ENCODE measurements at regions not wholly inside any gene's neighbourhood (a gene's known extent, or its start where the extent isn't known, plus 50 kb on each side); places are given as distances from the start of the nearest gene placed in this dataset.

DNA sequence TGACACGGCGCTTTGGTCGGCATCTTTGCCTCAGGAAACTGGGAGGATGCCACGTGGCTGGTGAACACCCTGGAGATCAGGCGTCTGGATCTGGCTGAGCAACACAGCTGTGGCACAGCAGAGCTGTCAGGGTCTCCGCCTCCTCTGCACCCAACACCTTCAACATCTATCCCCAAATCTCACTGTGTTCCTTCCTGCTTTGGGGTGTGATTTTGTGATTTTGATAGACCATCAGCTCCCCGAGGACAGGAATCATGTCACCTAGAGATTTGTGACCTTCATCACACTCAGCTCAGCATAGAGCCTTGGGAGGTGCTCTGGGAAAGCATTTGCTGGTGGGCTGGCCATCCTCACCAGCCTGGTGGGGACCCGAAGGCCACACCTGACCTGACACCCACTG is 203.7 kb upstream of the FOXQ1 start:
- ChIA-PET RAD21 (ENCODE audit: low non-redundant PET in 1 of 2, low total read pairs in 2 of 2, uncharacterized antibody in 2 of 2, unreplicated experiment in 2 of 2) (no interaction called here), POLR2A (no interaction called here), CTCF (no interaction called here)
- no peaks in the 10 kb centered on the region for H3K27me3 ChIP-seq (ENCODE audit: insufficient read depth, low read length)
- ATAC-seq (no peak), DNase-seq (ENCODE audit: low read depth, low spot score) (no peak)
- no peak overlapping the region for H3K4me2 ChIP-seq (ENCODE audit: low read length)
- no peaks in the 10 kb centered on the region for H3K4me1 ChIP-seq (ENCODE audit: control insufficient read depth in 1 of 2, insufficient read depth in 2 of 2, low read length in 2 of 2)
- H3K4me3 ChIP-seq (replicated peaks in 1 of 2; ENCODE audit: low read depth in 1 of 2, low read length in 2 of 2): no peak overlapping the region
- H3K9me3 ChIP-seq (ENCODE audit: control insufficient read depth in 1 of 2, insufficient read depth in 1 of 2, low read depth in 1 of 2, low read length in 2 of 2): no peaks in the 10 kb centered on the region
- H3K9me2 ChIP-seq (ENCODE audit: insufficient read depth): no peaks in the 10 kb centered on the region
- intact Hi-C loops (cut with micrococcal nuclease): no loop called here
- BruUV-seq (replicated peaks): no TSS peak
- no peaks in the 10 kb centered on the region for H4K20me1 ChIP-seq (ENCODE audit: insufficient read depth)
- no peak overlapping the region for H3K27ac ChIP-seq (ENCODE audit: low read depth, low read length)
- TF ChIP-seq FOSL1 (IDR thresholded peaks at IDR 0.05; ENCODE audit: low read depth) (no peak), EGR1 (IDR thresholded peaks at IDR 0.05; ENCODE audit: low read depth) (no peak), SRF (IDR thresholded peaks at IDR 0.05; ENCODE audit: low read depth) (no peak), POLR2A (IDR thresholded peaks at IDR 0.05; ENCODE audit: borderline replicate concordance, extremely low read depth, insufficient read depth, insufficient read length) (no peak)
- TF ChIP-seq, protein P1, sequence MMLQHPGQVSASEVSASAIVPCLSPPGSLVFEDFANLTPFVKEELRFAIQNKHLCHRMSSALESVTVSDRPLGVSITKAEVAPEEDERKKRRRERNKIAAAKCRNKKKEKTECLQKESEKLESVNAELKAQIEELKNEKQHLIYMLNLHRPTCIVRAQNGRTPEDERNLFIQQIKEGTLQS (IDR thresholded peaks at IDR 0.05): no peak
- H3K79me2 ChIP-seq (ENCODE audit: insufficient read depth, low read length): no peaks in the 10 kb centered on the region
- no peak overlapping the region for H3K9ac ChIP-seq (ENCODE audit: low read length)
- no peaks in the 10 kb centered on the region for H3K36me3 ChIP-seq (ENCODE audit: control insufficient read depth in 1 of 2, insufficient read depth in 2 of 2, low read length in 2 of 2)
- H2AFZ ChIP-seq (ENCODE audit: low read depth, low read length, poor library complexity, severe bottlenecking): no peak overlapping the region

DNA sequence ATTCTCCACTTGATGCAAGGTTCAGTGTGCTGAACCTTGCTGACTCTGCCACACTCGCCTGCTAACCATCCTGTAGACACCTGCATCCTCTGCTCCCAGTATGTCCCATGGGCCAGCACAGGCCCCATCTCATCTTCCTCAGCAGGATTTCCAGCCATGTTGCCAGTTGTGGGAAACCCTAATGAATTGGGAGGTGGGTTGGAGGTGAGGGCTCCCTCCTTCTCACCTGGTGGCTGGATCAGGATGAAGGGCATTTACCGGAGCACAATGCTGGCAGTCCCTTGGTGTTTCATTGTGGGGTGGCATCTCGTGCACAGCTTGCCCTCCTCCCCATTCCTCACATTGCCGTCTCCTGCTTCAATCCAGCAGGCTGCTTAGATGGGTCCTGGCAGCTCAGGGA is 204.3 kb upstream of the FOXQ1 start:
- no peaks in the 10 kb centered on the region for H3K9me3 ChIP-seq (ENCODE audit: control insufficient read depth in 1 of 2, insufficient read depth in 1 of 2, low read depth in 1 of 2, low read length in 2 of 2)
- no peak for ATAC-seq
- intact Hi-C loops (cut with micrococcal nuclease): no loop called here
- H3K4me2 ChIP-seq (ENCODE audit: low read length): no peak overlapping the region
- H3K4me3 ChIP-seq (replicated peaks in 1 of 2; ENCODE audit: low read depth in 1 of 2, low read length in 2 of 2): no peak overlapping the region
- H3K79me2 ChIP-seq (ENCODE audit: insufficient read depth, low read length): no peaks in the 10 kb centered on the region
- H3K27ac ChIP-seq (ENCODE audit: low read depth, low read length): no peak overlapping the region
- CTCF ChIA-PET: no interaction called here
- no peaks in the 10 kb centered on the region for H3K9me2 ChIP-seq (ENCODE audit: insufficient read depth)
- no peak overlapping the region for H3K9ac ChIP-seq (ENCODE audit: low read length)
- RAD21 ChIA-PET (ENCODE audit: low non-redundant PET in 1 of 2, low total read pairs in 2 of 2, uncharacterized antibody in 2 of 2, unreplicated experiment in 2 of 2): no interaction called here
- DNase-seq (ENCODE audit: low read depth, low spot score): no peak
- H3K27me3 ChIP-seq (ENCODE audit: insufficient read depth, low read length): no peaks in the 10 kb centered on the region
- no peaks in the 10 kb centered on the region for H4K20me1 ChIP-seq (ENCODE audit: insufficient read depth)
- H3K4me1 ChIP-seq (ENCODE audit: control insufficient read depth in 1 of 2, insufficient read depth in 2 of 2, low read length in 2 of 2): no peaks in the 10 kb centered on the region
- H2AFZ ChIP-seq (ENCODE audit: low read depth, low read length, poor library complexity, severe bottlenecking): no peak overlapping the region
- BruUV-seq (replicated peaks): no TSS peak
- POLR2A ChIA-PET: no interaction called here
- H3K36me3 ChIP-seq (ENCODE audit: control insufficient read depth in 1 of 2, insufficient read depth in 2 of 2, low read length in 2 of 2): no peaks in the 10 kb centered on the region
- TF ChIP-seq ZFX (IDR thresholded peaks at IDR 0.05) (no peak), RAD21 (IDR thresholded peaks at IDR 0.05; ENCODE audit: low read depth) (no peak), SP1 (IDR thresholded peaks at IDR 0.05; ENCODE audit: low read depth) (no peak), ELF1 (IDR thresholded peaks at IDR 0.05; ENCODE audit: borderline replicate concordance, low read depth) (no peak), FOSL1 (IDR thresholded peaks at IDR 0.05; ENCODE audit: low read depth) (no peak), EZH2phosphoT487 (IDR thresholded peaks at IDR 0.05; ENCODE audit: borderline replicate concordance) (no peak), JUND (IDR thresholded peaks at IDR 0.05) (no peak), TCF7L2 (IDR thresholded peaks at IDR 0.05; ENCODE audit: borderline replicate concordance, extremely low read depth, insufficient read depth, insufficient read length) (no peak), EGR1 (IDR thresholded peaks at IDR 0.05; ENCODE audit: low read depth) (no peak), SIN3A (IDR thresholded peaks at IDR 0.05; ENCODE audit: low read depth) (no peak), SRF (IDR thresholded peaks at IDR 0.05; ENCODE audit: low read depth) (no peak), POLR2AphosphoS5 (IDR thresholded peaks at IDR 0.05; ENCODE audit: low read depth, low read length) (no peak), YY1 (IDR thresholded peaks at IDR 0.05; ENCODE audit: extremely low read depth, insufficient replicate concordance, low read depth, low read length) (no peak), POLR2A (IDR thresholded peaks at IDR 0.05; ENCODE audit: borderline replicate concordance, extremely low read depth, insufficient read depth, insufficient read length) (no peak), CBX3 (IDR thresholded peaks at IDR 0.05; ENCODE audit: low read depth) (no peak)
- TF ChIP-seq, protein P2, sequence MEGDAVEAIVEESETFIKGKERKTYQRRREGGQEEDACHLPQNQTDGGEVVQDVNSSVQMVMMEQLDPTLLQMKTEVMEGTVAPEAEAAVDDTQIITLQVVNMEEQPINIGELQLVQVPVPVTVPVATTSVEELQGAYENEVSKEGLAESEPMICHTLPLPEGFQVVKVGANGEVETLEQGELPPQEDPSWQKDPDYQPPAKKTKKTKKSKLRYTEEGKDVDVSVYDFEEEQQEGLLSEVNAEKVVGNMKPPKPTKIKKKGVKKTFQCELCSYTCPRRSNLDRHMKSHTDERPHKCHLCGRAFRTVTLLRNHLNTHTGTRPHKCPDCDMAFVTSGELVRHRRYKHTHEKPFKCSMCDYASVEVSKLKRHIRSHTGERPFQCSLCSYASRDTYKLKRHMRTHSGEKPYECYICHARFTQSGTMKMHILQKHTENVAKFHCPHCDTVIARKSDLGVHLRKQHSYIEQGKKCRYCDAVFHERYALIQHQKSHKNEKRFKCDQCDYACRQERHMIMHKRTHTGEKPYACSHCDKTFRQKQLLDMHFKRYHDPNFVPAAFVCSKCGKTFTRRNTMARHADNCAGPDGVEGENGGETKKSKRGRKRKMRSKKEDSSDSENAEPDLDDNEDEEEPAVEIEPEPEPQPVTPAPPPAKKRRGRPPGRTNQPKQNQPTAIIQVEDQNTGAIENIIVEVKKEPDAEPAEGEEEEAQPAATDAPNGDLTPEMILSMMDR (IDR thresholded peaks at IDR 0.05 in 2 of 3, conservative IDR thresholded peaks at IDR 0.05 in 1 of 3; ENCODE audit: borderline replicate concordance in 1 of 3, insufficient read depth in 1 of 3, low read depth in 2 of 3, low read length in 2 of 3): no peak
- TF ChIP-seq, protein P3, sequence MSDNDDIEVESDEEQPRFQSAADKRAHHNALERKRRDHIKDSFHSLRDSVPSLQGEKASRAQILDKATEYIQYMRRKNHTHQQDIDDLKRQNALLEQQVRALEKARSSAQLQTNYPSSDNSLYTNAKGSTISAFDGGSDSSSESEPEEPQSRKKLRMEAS (IDR thresholded peaks at IDR 0.05): no peak
- TF ChIP-seq, protein P4, sequence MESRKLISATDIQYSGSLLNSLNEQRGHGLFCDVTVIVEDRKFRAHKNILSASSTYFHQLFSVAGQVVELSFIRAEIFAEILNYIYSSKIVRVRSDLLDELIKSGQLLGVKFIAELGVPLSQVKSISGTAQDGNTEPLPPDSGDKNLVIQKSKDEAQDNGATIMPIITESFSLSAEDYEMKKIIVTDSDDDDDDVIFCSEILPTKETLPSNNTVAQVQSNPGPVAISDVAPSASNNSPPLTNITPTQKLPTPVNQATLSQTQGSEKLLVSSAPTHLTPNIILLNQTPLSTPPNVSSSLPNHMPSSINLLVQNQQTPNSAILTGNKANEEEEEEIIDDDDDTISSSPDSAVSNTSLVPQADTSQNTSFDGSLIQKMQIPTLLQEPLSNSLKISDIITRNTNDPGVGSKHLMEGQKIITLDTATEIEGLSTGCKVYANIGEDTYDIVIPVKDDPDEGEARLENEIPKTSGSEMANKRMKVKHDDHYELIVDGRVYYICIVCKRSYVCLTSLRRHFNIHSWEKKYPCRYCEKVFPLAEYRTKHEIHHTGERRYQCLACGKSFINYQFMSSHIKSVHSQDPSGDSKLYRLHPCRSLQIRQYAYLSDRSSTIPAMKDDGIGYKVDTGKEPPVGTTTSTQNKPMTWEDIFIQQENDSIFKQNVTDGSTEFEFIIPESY (IDR thresholded peaks at IDR 0.05; ENCODE audit: extremely low read depth, insufficient replicate concordance, low read length): no peak
